NOMO-1 (cell line): ENCODE measurements at regions not wholly inside any gene's neighbourhood (a gene's known extent, or its start where the extent isn't known, plus 50 kb on each side); places are given as distances from the start of the nearest gene placed in this dataset.
"Not testable (repeated sequence)": the region's sequence is repeated elsewhere in the genome, so short reads cannot be mapped to it uniquely, and the experiment has no call there.

Experiments
- DNase-seq, 2 experiments: peaks; one replicate each; lab custom pipeline; 2025; ENCODE audit not compliant: unreplicated experiment in 2 of 2; lab: John Stamatoyannopoulos, UW

DNA sequence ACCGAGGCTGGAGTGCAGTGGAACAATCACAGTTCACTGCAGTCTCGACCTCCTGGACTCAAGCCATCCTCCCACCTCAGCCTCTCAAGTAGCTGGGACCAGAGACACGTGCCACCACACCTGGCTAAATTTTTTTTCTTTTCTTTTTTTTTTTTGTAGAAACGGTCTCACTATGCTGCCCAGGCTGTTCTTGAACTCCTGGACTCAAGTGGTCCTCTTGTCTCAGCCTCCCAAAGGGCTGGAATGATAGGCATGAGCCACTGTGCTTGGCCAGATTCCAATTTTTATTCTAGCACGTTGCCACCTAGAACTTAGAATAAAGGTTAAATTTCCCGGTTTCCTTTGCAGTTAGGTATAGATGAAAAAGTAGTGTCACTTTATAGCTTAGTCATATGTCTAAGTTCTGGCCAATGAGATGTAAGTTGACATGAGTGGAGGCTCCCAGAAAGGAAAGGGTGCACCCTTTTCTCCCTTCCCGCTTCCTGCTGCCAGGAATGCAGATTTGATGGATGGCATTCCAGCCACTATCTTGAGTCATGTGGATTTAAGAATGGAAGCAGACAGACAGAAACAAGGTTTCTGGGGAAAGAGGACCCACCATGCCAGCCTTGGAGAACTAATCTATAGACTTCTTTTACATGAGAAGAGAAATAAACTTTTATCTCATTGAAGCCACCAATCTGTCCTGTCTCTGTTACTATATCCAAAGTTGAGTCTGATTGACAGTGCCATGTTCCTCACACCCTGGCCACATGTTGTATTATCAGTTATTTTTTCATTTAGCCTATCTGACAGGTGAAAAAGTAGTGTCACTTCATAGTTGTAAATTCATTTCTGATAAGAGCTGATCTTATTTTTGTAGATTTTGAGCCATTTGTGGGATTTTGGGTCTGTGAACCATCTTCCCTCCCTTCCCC is 60.6 kb upstream of the NCOA3 start:
- no peak for DNase-seq

DNA sequence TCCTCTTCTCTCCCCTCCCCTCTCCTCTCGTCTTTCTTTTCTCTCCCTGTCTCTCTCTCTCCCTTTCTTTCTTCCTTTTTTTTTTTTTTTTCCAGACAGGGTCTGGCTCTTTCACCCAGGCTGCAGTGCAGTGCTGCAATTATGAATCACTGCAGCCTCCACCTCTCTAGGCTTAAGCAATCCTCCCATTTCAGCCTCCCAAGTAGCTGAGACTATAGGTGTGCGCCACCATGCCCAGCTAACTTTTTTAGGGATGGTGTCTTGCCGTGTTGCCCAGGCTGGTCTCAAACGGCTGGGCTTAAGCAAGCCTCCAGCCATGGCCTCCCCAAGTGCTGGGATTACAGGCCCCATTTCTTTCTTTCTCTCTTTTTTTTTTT is 59.9 kb upstream of the NCOA3 start:
- no peak for DNase-seq

DNA sequence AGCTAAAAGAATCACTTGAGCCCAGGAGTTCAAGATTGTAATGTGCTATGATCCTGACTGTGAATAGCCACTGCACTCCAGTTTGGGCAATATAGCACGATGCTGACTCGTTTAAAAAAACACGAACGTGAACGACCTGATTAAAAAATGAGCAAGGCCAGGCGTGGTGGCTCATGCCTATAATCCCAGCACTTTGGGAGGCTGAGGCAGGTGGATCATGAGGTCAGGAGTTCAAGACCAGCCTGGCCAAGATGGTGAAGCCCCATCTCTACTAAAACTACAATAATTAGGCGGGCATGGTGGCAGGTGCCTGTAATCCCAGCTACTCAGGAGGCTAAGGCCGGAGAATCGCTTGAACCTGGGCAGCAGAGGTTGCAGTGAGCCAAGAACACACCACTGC is 58.6 kb upstream of the NCOA3 start:
- DNase-seq = not testable (repeated sequence)

DNA sequence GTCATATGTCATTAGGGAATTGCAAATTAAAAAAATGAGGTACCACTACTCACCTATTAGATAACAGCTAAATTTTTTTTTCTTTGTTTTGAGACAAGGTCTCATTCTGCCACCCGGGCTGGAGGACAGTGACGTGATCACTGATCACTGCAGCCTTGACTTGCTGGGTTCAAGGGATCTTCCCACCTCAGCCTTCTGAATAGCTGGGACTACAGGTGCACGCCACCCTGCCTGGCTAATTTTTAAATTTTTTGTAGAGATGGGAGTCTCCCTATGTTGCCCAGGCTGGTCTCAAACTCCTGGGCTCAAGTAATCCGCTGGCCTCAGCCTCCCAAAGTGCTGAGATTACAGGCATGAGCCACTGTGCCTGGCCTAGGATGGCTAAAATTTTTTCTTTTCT is 57.1 kb upstream of the NCOA3 start:
- no peak for DNase-seq

DNA sequence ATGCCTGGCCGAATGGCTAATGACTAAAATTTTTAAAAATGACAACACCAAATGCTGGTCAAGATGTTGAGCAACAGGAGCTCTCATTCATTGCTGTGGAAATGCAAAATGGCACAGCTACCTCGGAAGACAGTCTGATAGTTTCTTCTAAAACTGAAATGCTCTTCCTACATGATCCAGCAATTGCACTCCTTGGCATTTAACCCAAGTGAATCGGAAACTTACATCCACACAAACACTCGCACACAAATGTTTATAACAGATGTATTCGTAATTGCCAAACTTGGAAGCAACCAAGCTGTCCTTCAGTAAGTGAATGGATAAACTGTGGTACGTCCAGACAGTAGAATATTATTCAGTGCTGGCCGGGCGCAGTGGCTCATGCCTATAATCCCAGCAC is 56.4 kb upstream of the NCOA3 start:
- no peak for DNase-seq

DNA sequence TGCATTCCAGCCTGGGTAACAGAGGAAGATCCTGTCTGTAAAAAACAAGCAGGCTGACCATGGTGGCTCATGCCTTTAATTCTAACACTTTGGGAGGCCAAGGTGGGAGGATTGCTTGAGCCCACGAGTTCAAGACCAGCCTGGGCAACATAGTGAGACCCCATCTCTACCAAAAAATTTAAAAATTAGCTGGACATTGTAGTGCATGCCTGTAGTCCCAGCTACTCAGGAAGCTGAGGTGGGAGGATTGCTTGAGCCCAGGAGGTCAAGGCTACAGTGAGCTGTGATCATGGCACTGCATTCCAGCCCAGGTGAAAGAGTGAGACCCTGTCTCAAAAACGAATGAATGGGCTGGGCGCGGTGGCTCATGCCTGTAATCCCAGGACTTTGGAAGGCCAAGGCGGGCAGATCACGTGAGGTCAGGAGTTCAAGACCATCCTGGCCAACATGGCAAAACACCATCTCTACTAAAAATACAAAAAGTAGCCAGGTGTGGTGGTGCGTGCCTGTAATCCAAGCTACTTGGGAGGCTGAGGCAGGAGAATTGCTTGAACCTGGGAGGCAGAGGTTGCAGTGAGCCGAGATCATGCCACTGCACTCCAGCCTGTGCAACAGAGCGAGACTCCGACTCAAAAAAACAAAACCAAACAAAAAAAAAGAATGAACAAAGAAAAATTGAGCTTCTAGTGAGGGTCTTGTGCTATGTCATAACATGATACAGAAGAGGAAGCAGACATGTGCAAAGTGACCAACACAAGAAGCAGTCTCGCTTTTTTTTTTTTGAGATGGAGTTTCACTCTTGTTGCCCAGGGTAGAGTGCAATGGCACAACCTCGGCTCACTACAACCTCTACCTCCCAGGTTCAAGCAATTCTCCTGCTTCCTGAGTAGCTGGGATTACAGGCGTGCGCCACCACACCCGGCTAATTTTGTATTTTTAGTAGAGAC is 54.1 kb upstream of the NCOA3 start:
- DNase-seq = not testable (repeated sequence)

DNA sequence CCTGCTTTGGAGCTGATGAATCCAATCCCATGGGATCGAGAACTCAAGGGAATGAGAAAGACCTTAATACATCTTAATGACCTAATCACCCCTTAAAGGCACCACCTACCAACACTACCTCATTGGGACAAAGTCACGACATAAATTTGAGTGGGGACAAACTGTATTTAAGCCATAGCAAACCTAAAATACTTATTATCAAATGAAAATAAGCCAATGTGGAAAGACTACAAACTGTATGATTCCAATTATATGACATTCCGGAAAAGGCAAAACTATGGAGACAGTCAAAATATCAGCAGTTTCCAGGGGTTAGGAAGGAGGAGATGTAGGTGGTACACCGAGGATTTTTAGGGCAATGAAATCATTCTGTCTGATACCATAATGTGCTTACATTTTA is 53.3 kb upstream of the NCOA3 start:
- no peak for DNase-seq

DNA sequence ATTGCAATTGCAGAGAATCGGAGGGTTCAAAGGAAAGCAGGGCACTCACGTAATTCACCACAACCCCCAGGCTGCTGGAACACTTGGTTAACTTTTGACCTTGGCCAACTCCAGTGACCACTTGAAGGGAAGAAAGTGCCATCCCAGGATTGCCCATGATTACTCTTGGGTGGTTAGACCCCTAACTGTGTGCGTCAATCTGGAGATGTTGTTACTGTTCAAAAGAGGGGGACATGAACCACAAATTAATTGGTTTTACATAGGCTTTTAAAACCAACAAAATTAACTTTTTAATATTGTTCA is 50.1 kb upstream of the NCOA3 start:
- no peak for DNase-seq
